OCI-LY7 (cell line): ENCODE measurements at regions not wholly inside any gene's neighbourhood (a gene's known extent, or its start where the extent isn't known, plus 50 kb on each side); places are given as distances from the start of the nearest gene placed in this dataset.

Experiments used
- CTCF ChIP-seq: fragments of 200-600 bp; sonication (generic); conservative IDR thresholded peaks from 2 replicates; pipeline ENCODE4 v1.5.1; 2014; ENCODE audit warnings: mild to moderate bottlenecking, antibody characterized with exemption, low read length, moderate library complexity, mixed read lengths
- EZH2phosphoT487 ChIP-seq: fragments of 200-600 bp; sonication (generic); IDR thresholded peaks from 2 replicates; pipeline ENCODE4 v1.6.1; 2018; ENCODE audit warnings: low read depth, borderline replicate concordance, mild to moderate bottlenecking, mixed run types, antibody characterized with exemption, low read length, moderate library complexity, mixed read lengths

- no peak for TF ChIP-seq EZH2phosphoT487
- no peak for TF ChIP-seq CTCF
These were observed 2296.6 kb upstream of the AGA start for GRCh38 chr4:179738822-179739221.
